ENCODE measurements at regions not wholly inside any gene's neighbourhood (a gene's known extent, or its start where the extent isn't known, plus 50 kb on each side); places are given as distances from the start of the nearest gene placed in this dataset.

GRCh38 chr4:166324321-166324720 lies 451.3 kb downstream of the TLL1 start:
- Histone ChIP-seq H4K20me1 (ENCODE audit: control insufficient read depth, insufficient read depth, low read length, poor library complexity, severe bottlenecking) (no peaks in the 10 kb centered on the region), H3K27me3 (replicated peaks in 1 of 4; ENCODE audit: control extremely low read depth in 1 of 4, control insufficient read depth in 3 of 4, insufficient read depth in 4 of 4, low read length in 3 of 4) (no peaks in the 10 kb centered on the region), H3K79me2 (ENCODE audit: control insufficient read depth, insufficient read depth, low read length) (no peaks in the 10 kb centered on the region), H3K9me3 (ENCODE audit: control extremely low read depth in 1 of 3, control insufficient read depth in 2 of 3, insufficient read depth in 1 of 3, low read length in 2 of 3) (no peaks in the 10 kb centered on the region), H2AFZ (ENCODE audit: insufficient read depth, low read depth, low read length, poor library complexity, severe bottlenecking) (no peak overlapping the region), H3K27ac (ENCODE audit: low read length in 2 of 2) (no peak overlapping the region), H3K36me3 (replicated peaks in 1 of 2; ENCODE audit: control extremely low read depth in 1 of 2, control insufficient read depth in 1 of 2, extremely low read depth in 1 of 2, insufficient read depth in 2 of 2, low read length in 1 of 2) (no peaks in the 10 kb centered on the region), H3K4me2 (replicated peaks; ENCODE audit: low read depth, low read length, poor library complexity, severe bottlenecking) (no peak overlapping the region), H3K9ac (ENCODE audit: low read length) (no peak overlapping the region), H3K4me3 (ENCODE audit: control extremely low read depth in 1 of 5, extremely low read depth in 1 of 5, insufficient read depth in 1 of 5, low read depth in 2 of 5, low read length in 4 of 5) (no peak overlapping the region), H3K4me1 (ENCODE audit: control insufficient read depth in 2 of 2, insufficient read depth in 2 of 2, low read length in 2 of 2) (no peaks in the 10 kb centered on the region)
- intact Hi-C loops (cut with micrococcal nuclease), result no loop called here
- Mint-ChIP-seq H3K27ac (no peak overlapping the region), H3K4me3 (no peak overlapping the region), H3K9me3 (ENCODE audit: insufficient read depth) (no peaks in the 10 kb centered on the region), H3K27me3 (no peaks in the 10 kb centered on the region), H3K4me1 (no peaks in the 10 kb centered on the region)
- TF ChIP-seq EZH2 (IDR thresholded peaks at IDR 0.05; ENCODE audit: borderline replicate concordance, insufficient read depth, low read depth, low read length, poor library complexity, severe bottlenecking) (no peak), CTCF (IDR thresholded peaks at IDR 0.05) (no peak)
- DNase-seq, result no peak
- CTCF ChIA-PET, result no interaction called here
- POLR2A ChIA-PET, result no interaction called here
- no peak for ATAC-seq (ENCODE audit: low read depth)
- WGBS (ENCODE audit: insufficient coverage), result no CpG with 5 or more reads among the region's 4 CpGs

- Mint-ChIP-seq H3K27me3 (no peaks in the 10 kb centered on the region), H3K27ac (no peak overlapping the region), H3K9me3 (ENCODE audit: insufficient read depth) (peaks cover 1% of the 10 kb centered on the region), H3K4me3 (no peak overlapping the region), H3K4me1 (no peaks in the 10 kb centered on the region)
- POLR2A ChIA-PET, result no interaction called here
- Histone ChIP-seq H2AFZ (ENCODE audit: insufficient read depth, low read depth, low read length, poor library complexity, severe bottlenecking) (no peak overlapping the region), H3K79me2 (ENCODE audit: control insufficient read depth, insufficient read depth, low read length) (no peaks in the 10 kb centered on the region), H3K27ac (ENCODE audit: low read length in 2 of 2) (no peak overlapping the region), H3K4me1 (ENCODE audit: control insufficient read depth in 2 of 2, insufficient read depth in 2 of 2, low read length in 2 of 2) (no peaks in the 10 kb centered on the region), H3K9me3 (ENCODE audit: control extremely low read depth in 1 of 3, control insufficient read depth in 2 of 3, insufficient read depth in 1 of 3, low read length in 2 of 3) (peaks cover 0 to 8% (median 0%) of the 10 kb centered on the region in 3 donors), H3K36me3 (replicated peaks in 1 of 2; ENCODE audit: control extremely low read depth in 1 of 2, control insufficient read depth in 1 of 2, extremely low read depth in 1 of 2, insufficient read depth in 2 of 2, low read length in 1 of 2) (no peaks in the 10 kb centered on the region), H3K4me2 (replicated peaks; ENCODE audit: low read depth, low read length, poor library complexity, severe bottlenecking) (no peak overlapping the region), H4K20me1 (ENCODE audit: control insufficient read depth, insufficient read depth, low read length, poor library complexity, severe bottlenecking) (no peaks in the 10 kb centered on the region), H3K4me3 (ENCODE audit: control extremely low read depth in 1 of 5, extremely low read depth in 1 of 5, insufficient read depth in 1 of 5, low read depth in 2 of 5, low read length in 4 of 5) (no peak overlapping the region), H3K9ac (ENCODE audit: low read length) (no peak overlapping the region), H3K27me3 (replicated peaks in 1 of 4; ENCODE audit: control extremely low read depth in 1 of 4, control insufficient read depth in 3 of 4, insufficient read depth in 4 of 4, low read length in 3 of 4) (no peaks in the 10 kb centered on the region)
- no peak for ATAC-seq (ENCODE audit: low read depth)
- 44% methylated on average over 1 of the region's 4 CpGs for WGBS (ENCODE audit: insufficient coverage)
- CTCF ChIA-PET, result no interaction called here
- TF ChIP-seq EZH2 (IDR thresholded peaks at IDR 0.05; ENCODE audit: borderline replicate concordance, insufficient read depth, low read depth, low read length, poor library complexity, severe bottlenecking) (no peak), CTCF (IDR thresholded peaks at IDR 0.05) (no peak)
- intact Hi-C loops (cut with micrococcal nuclease), result no loop called here
- no peak for DNase-seq
Observed at GRCh38 chr4:166335256-166335938, 462.4 kb downstream of the TLL1 start.
